ENCODE measurements at regions not wholly inside any gene's neighbourhood (a gene's known extent, or its start where the extent isn't known, plus 50 kb on each side); places are given as distances from the start of the nearest gene placed in this dataset.

- DNase-seq (ENCODE audit: low read depth, low spot score) = no peak
Measured at GRCh38 chr4:89599026-89599425, 237.9 kb downstream of the SNCA start.

GRCh38 chr4:89598602-89599001 is 238.4 kb downstream of the SNCA start:
- DNase-seq (ENCODE audit: low read depth, low spot score) = no peak

- DNase-seq (ENCODE audit: low read depth, low spot score) = no peak
Measured at GRCh38 chr4:89595125-89595789, 241.7 kb downstream of the SNCA start.

GRCh38 chr4:89590128-89590527 is 246.8 kb downstream of the SNCA start:
- DNase-seq (ENCODE audit: low read depth, low spot score) = no peak

- DNase-seq (ENCODE audit: low read depth, low spot score) = no peak
Measured at GRCh38 chr4:89588421-89588820, 248.5 kb downstream of the SNCA start.

GRCh38 chr4:89587364-89587763 is 249.6 kb downstream of the SNCA start:
- no peak for DNase-seq (ENCODE audit: low read depth, low spot score)

GRCh38 chr4:89586864-89587263 is 250.1 kb downstream of the SNCA start:
- no peak for DNase-seq (ENCODE audit: low read depth, low spot score)

GRCh38 chr4:89586318-89586717 is 250.6 kb downstream of the SNCA start:
- no peak for DNase-seq (ENCODE audit: low read depth, low spot score)

GRCh38 chr4:89582756-89583505 is 254.0 kb downstream of the SNCA start:
- DNase-seq (ENCODE audit: low read depth, low spot score) = no peak

- no peak for DNase-seq (ENCODE audit: low read depth, low spot score)
Measured at GRCh38 chr4:89579771-89580170, 257.2 kb downstream of the SNCA start.

GRCh38 chr4:89576246-89576645 is 260.7 kb downstream of the SNCA start:
- DNase-seq (ENCODE audit: low read depth, low spot score) = no peak

- DNase-seq (ENCODE audit: low read depth, low spot score) = no peak
Measured at GRCh38 chr4:89575840-89576239, 261.1 kb downstream of the SNCA start.

- DNase-seq (ENCODE audit: low read depth, low spot score) = no peak
Measured at GRCh38 chr4:89574176-89574575, 262.8 kb downstream of the SNCA start.

GRCh38 chr4:89573656-89574055 is 263.3 kb downstream of the SNCA start:
- DNase-seq (ENCODE audit: low read depth, low spot score) = no peak

- peak; percentile 45 for DNase-seq (ENCODE audit: low read depth, low spot score)
Measured at GRCh38 chr4:89572224-89572858, 264.6 kb downstream of the SNCA start.

GRCh38 chr4:89570931-89571330 is 263.3 kb upstream of the GPRIN3 start:
- no peak for DNase-seq (ENCODE audit: low read depth, low spot score)

GRCh38 chr4:89567936-89568335 is 260.3 kb upstream of the GPRIN3 start:
- no peak for DNase-seq (ENCODE audit: low read depth, low spot score)

GRCh38 chr4:89563431-89563830 is 255.8 kb upstream of the GPRIN3 start:
- no peak for DNase-seq (ENCODE audit: low read depth, low spot score)

GRCh38 chr4:89562746-89563145 is 255.1 kb upstream of the GPRIN3 start:
- no peak for DNase-seq (ENCODE audit: low read depth, low spot score)

- no peak for DNase-seq (ENCODE audit: low read depth, low spot score)
Measured at GRCh38 chr4:89561048-89561447, 253.4 kb upstream of the GPRIN3 start.

GRCh38 chr4:89558147-89558546 is 250.5 kb upstream of the GPRIN3 start:
- DNase-seq (ENCODE audit: low read depth, low spot score) = no peak

- no peak for DNase-seq (ENCODE audit: low read depth, low spot score)
Measured at GRCh38 chr4:89556601-89557305, 249.2 kb upstream of the GPRIN3 start.
